ENCODE measurements at regions not wholly inside any gene's neighbourhood (a gene's known extent, or its start where the extent isn't known, plus 50 kb on each side); places are given as distances from the start of the nearest gene placed in this dataset.

DNA sequence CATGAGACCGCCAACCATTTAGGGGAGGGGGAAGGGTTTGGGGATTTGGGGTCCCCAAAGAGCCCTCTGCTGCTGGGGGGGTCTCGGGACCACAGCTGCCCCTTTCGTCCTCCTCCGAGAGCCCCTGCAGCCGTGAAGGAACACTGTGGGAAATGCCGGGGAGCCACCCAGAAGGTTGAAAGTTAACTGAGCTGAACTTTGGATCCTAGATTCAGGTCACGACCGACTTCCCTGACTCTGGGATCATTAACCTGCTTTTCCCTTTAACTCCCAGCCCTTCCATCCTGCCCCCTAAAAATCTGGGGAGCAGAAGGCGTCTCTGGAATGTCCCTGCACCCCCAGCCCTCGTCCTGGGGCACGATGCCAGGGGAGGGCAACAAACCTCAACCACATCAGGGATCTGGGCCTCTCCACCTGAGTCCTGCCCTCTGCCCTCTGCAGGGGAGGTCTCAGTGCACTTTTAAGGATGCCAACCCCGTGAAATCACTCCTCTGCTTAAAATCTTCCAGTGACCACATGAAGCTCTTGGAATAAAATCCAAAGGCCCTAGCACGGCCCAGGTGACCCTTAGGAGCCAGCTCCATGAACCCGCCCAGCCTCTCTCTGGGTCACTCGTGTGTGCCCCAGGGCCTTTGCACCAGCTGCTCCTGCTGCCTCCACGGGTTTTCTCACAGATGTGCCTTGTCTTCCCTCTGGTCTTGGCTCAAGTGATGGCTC is 95.0 kb downstream of the RFLNA start:
- TF ChIP-seq POLR2A (IDR thresholded peaks at IDR 0.05; ENCODE audit: borderline replicate concordance, extremely low read depth, insufficient read depth, insufficient read length), result no peak
- no peak for TF ChIP-seq FOSL1 (IDR thresholded peaks at IDR 0.05; ENCODE audit: low read depth)
- TF ChIP-seq EZH2 (IDR thresholded peaks at IDR 0.05), result no peak
- TF ChIP-seq RAD21 (IDR thresholded peaks at IDR 0.05; ENCODE audit: low read depth), result no peak
- no peak for TF ChIP-seq CEBPB (IDR thresholded peaks at IDR 0.05; ENCODE audit: low read depth)
- TF ChIP-seq, protein P1, sequence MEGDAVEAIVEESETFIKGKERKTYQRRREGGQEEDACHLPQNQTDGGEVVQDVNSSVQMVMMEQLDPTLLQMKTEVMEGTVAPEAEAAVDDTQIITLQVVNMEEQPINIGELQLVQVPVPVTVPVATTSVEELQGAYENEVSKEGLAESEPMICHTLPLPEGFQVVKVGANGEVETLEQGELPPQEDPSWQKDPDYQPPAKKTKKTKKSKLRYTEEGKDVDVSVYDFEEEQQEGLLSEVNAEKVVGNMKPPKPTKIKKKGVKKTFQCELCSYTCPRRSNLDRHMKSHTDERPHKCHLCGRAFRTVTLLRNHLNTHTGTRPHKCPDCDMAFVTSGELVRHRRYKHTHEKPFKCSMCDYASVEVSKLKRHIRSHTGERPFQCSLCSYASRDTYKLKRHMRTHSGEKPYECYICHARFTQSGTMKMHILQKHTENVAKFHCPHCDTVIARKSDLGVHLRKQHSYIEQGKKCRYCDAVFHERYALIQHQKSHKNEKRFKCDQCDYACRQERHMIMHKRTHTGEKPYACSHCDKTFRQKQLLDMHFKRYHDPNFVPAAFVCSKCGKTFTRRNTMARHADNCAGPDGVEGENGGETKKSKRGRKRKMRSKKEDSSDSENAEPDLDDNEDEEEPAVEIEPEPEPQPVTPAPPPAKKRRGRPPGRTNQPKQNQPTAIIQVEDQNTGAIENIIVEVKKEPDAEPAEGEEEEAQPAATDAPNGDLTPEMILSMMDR (IDR thresholded peaks at IDR 0.05 in 2 of 3, conservative IDR thresholded peaks at IDR 0.05 in 1 of 3; ENCODE audit: borderline replicate concordance in 1 of 3, insufficient read depth in 1 of 3, low read depth in 2 of 3, low read length in 2 of 3), result no peak
- TF ChIP-seq POLR2AphosphoS5 (IDR thresholded peaks at IDR 0.05; ENCODE audit: low read depth, low read length), result no peak
- no peak for TF ChIP-seq SIN3A (IDR thresholded peaks at IDR 0.05; ENCODE audit: low read depth)
- TF ChIP-seq, protein P2, sequence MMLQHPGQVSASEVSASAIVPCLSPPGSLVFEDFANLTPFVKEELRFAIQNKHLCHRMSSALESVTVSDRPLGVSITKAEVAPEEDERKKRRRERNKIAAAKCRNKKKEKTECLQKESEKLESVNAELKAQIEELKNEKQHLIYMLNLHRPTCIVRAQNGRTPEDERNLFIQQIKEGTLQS (IDR thresholded peaks at IDR 0.05), result no peak
- no peak for TF ChIP-seq ZFX (IDR thresholded peaks at IDR 0.05)
- TF ChIP-seq JUND (IDR thresholded peaks at IDR 0.05), result no peak
- TF ChIP-seq, protein P3, sequence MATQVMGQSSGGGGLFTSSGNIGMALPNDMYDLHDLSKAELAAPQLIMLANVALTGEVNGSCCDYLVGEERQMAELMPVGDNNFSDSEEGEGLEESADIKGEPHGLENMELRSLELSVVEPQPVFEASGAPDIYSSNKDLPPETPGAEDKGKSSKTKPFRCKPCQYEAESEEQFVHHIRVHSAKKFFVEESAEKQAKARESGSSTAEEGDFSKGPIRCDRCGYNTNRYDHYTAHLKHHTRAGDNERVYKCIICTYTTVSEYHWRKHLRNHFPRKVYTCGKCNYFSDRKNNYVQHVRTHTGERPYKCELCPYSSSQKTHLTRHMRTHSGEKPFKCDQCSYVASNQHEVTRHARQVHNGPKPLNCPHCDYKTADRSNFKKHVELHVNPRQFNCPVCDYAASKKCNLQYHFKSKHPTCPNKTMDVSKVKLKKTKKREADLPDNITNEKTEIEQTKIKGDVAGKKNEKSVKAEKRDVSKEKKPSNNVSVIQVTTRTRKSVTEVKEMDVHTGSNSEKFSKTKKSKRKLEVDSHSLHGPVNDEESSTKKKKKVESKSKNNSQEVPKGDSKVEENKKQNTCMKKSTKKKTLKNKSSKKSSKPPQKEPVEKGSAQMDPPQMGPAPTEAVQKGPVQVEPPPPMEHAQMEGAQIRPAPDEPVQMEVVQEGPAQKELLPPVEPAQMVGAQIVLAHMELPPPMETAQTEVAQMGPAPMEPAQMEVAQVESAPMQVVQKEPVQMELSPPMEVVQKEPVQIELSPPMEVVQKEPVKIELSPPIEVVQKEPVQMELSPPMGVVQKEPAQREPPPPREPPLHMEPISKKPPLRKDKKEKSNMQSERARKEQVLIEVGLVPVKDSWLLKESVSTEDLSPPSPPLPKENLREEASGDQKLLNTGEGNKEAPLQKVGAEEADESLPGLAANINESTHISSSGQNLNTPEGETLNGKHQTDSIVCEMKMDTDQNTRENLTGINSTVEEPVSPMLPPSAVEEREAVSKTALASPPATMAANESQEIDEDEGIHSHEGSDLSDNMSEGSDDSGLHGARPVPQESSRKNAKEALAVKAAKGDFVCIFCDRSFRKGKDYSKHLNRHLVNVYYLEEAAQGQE (IDR thresholded peaks at IDR 0.05; ENCODE audit: low read depth), result no peak
- no peak for TF ChIP-seq SP1 (IDR thresholded peaks at IDR 0.05; ENCODE audit: low read depth)
- TF ChIP-seq EZH2phosphoT487 (IDR thresholded peaks at IDR 0.05; ENCODE audit: borderline replicate concordance), result no peak
